ENCODE measurements at regions not wholly inside any gene's neighbourhood (a gene's known extent, or its start where the extent isn't known, plus 50 kb on each side); places are given as distances from the start of the nearest gene placed in this dataset.
"Not testable (repeated sequence)": the region's sequence is repeated elsewhere in the genome, so short reads cannot be mapped to it uniquely, and the experiment has no call there.

DNA sequence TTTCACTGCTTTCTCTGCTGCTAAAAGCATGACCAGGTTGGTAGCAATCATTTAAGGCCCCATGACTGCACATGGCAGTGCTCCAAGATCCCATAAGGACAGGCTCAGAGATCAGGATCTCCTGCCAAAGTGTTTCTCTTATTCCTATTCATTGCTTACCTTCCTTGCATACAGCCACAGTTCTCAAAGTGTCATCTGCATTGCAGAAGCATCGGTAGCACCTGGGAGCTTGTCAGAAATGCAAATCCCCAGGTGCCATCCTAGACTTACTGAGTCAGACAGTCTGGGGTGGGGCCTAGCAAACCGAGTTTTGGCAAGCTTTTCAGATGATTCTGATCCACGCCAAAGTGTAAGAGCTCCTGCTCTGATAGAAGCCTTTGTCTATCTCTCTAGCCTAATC, 489.0 kb upstream of the AUTS2 start:
- DNase-seq = no peak
- TF ChIP-seq CTCF (IDR thresholded peaks at IDR 0.05; ENCODE audit: partially characterized antibody, unreplicated experiment) = no peak
- no peak overlapping the region for H3K4me3 Mint-ChIP-seq (ENCODE audit: unreplicated experiment)
- peaks cover 2% of the 10 kb centered on the region for H3K9me3 Mint-ChIP-seq (ENCODE audit: unreplicated experiment)
- no peaks in the 10 kb centered on the region for H3K4me1 Mint-ChIP-seq (ENCODE audit: low read depth, unreplicated experiment)
- no peak overlapping the region for H3K27ac Mint-ChIP-seq (ENCODE audit: unreplicated experiment)
- peaks cover 4% of the 10 kb centered on the region for H3K36me3 Mint-ChIP-seq (ENCODE audit: unreplicated experiment)
- H3K27me3 Mint-ChIP-seq (ENCODE audit: unreplicated experiment) = no peaks in the 10 kb centered on the region

- no peaks in the 10 kb centered on the region for H3K4me1 Mint-ChIP-seq (ENCODE audit: low read depth, unreplicated experiment)
- no peak for TF ChIP-seq CTCF (IDR thresholded peaks at IDR 0.05; ENCODE audit: partially characterized antibody, unreplicated experiment)
- peaks cover 4% of the 10 kb centered on the region for H3K36me3 Mint-ChIP-seq (ENCODE audit: unreplicated experiment)
- H3K27ac Mint-ChIP-seq (ENCODE audit: unreplicated experiment) = no peak overlapping the region
- H3K9me3 Mint-ChIP-seq (ENCODE audit: unreplicated experiment) = peaks cover 2% of the 10 kb centered on the region
- no peak for DNase-seq
- H3K4me3 Mint-ChIP-seq (ENCODE audit: unreplicated experiment) = no peak overlapping the region
- H3K27me3 Mint-ChIP-seq (ENCODE audit: unreplicated experiment) = no peaks in the 10 kb centered on the region
Observed at GRCh38 chr7:69109879-69110278, 488.4 kb upstream of the AUTS2 start.

DNA sequence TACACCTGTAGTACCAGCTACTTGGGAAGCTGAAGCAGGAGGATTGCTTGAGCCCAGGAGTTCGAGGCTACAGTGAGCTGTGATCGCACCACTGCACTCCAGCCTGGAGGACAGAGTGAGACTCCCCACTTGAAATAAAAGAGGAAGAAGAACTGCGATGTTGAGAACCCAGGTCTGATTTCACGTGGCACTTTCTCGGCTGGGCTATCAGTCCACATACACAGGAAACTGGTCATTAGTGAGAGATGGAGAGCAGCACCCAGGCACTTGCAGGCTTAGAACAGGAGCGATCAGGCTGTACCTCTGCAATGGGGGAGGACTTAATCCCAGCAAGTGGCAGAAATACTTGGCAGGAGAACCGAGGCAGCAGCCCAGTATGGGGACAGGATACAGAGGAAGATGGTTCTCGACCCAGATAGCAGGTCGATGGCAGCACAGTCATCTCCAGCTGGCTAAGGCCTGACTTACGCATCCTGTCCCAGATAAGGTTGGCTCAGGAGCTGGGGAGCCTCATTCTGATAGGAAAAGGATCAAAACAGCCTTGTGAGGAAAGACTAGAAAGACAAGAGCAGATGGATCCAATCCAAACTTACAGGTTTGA, 487.7 kb upstream of the AUTS2 start:
- Mint-ChIP-seq H3K27ac (ENCODE audit: unreplicated experiment) (no peak overlapping the region), H3K4me3 (ENCODE audit: unreplicated experiment) (no peak overlapping the region), H3K27me3 (ENCODE audit: unreplicated experiment) (no peaks in the 10 kb centered on the region), H3K36me3 (ENCODE audit: unreplicated experiment) (peaks cover 4% of the 10 kb centered on the region), H3K4me1 (ENCODE audit: low read depth, unreplicated experiment) (no peaks in the 10 kb centered on the region), H3K9me3 (ENCODE audit: unreplicated experiment) (peaks cover 4% of the 10 kb centered on the region)
- TF ChIP-seq CTCF (IDR thresholded peaks at IDR 0.05; ENCODE audit: partially characterized antibody, unreplicated experiment) = no peak
- DNase-seq = no peak

DNA sequence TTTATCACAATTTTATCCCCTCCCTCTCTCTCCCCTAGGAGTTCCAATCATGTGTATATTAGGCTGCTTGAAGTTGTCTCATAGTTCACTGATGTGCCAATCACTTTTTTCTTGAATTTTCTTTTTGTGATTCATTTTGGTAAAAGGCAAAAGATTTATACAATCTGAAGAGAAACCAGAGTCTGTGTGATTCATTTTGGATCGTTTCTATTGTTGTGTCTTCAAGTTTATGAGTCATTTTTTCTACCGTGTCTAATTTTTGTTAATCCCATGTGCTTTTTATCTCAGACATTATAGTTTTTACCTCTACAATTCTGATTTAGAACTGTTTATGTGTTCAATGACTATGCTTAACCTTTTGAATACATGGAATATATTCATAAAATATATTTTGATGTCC, 483.9 kb upstream of the AUTS2 start:
- no peak for DNase-seq
- H3K9me3 Mint-ChIP-seq (ENCODE audit: unreplicated experiment) = peaks cover 2% of the 10 kb centered on the region
- no peaks in the 10 kb centered on the region for H3K27me3 Mint-ChIP-seq (ENCODE audit: unreplicated experiment)
- H3K4me3 Mint-ChIP-seq (ENCODE audit: unreplicated experiment) = no peak overlapping the region
- no peak for TF ChIP-seq CTCF (IDR thresholded peaks at IDR 0.05; ENCODE audit: partially characterized antibody, unreplicated experiment)
- peaks cover 4% of the 10 kb centered on the region for H3K36me3 Mint-ChIP-seq (ENCODE audit: unreplicated experiment)
- no peaks in the 10 kb centered on the region for H3K4me1 Mint-ChIP-seq (ENCODE audit: low read depth, unreplicated experiment)
- H3K27ac Mint-ChIP-seq (ENCODE audit: unreplicated experiment) = no peak overlapping the region

- no peak for DNase-seq
- Mint-ChIP-seq H3K4me3 (ENCODE audit: unreplicated experiment) (no peak overlapping the region), H3K27me3 (ENCODE audit: unreplicated experiment) (no peaks in the 10 kb centered on the region), H3K4me1 (ENCODE audit: low read depth, unreplicated experiment) (no peaks in the 10 kb centered on the region), H3K27ac (ENCODE audit: unreplicated experiment) (no peak overlapping the region), H3K36me3 (ENCODE audit: unreplicated experiment) (peaks cover 4% of the 10 kb centered on the region), H3K9me3 (ENCODE audit: unreplicated experiment) (peaks cover 2% of the 10 kb centered on the region)
- no peak for TF ChIP-seq CTCF (IDR thresholded peaks at IDR 0.05; ENCODE audit: partially characterized antibody, unreplicated experiment)
Observed at GRCh38 chr7:69115788-69116187, 482.5 kb upstream of the AUTS2 start.

DNA sequence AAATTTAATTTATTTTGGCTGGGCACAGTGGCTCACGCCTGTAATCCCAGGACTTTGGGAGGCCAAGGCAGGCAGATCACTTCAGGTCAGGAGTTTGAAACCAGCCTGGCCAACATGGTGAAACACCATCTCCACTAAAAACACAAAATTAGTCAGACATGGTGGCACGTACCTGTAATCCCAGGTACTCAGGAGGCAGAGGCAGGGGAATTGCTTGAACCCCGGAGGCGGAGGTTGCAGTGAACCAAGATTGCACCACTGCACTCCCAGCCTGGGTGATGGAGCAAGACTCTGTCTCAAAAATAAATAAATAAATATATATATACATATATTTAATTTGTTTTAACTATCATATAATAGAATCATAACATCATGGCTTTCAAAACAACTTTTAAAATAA, 482.1 kb upstream of the AUTS2 start:
- H3K36me3 Mint-ChIP-seq (ENCODE audit: unreplicated experiment); H3K4me3 Mint-ChIP-seq (ENCODE audit: unreplicated experiment); H3K9me3 Mint-ChIP-seq (ENCODE audit: unreplicated experiment); H3K4me1 Mint-ChIP-seq (ENCODE audit: low read depth, unreplicated experiment); H3K27me3 Mint-ChIP-seq (ENCODE audit: unreplicated experiment); H3K27ac Mint-ChIP-seq (ENCODE audit: unreplicated experiment); DNase-seq: not testable (repeated sequence)
